D341Med (cell line): ENCODE measurements at regions not wholly inside any gene's neighbourhood (a gene's known extent, or its start where the extent isn't known, plus 50 kb on each side); places are given as distances from the start of the nearest gene placed in this dataset.

Source experiments
- DNase-seq: peaks from one replicate; pipeline ENCODE4 v3.0.0; 2012; ENCODE audit warnings: low spot score

DNA sequence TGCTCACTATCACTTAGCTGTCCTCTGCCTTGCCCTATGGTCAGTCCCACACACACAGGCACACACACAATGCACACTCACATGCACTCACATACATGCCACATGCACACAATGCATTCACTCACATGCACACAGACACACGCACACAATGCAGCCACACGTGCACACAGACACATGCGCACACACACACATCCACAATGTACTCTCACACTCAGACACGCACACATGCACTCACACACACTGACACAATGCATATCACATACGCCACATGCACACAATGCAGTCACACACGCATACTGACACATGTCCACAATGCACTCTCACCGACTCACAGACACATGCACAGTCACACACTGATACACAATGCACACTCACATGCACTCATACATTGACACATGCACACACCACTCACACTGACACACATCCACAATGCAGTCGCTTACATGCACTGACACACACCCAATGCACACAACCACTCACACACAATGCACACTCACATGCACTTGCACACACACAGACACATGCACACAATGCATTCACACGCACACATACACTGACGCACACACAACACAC, 99.7 kb downstream of the ENGASE start:
- no peak for DNase-seq

DNA sequence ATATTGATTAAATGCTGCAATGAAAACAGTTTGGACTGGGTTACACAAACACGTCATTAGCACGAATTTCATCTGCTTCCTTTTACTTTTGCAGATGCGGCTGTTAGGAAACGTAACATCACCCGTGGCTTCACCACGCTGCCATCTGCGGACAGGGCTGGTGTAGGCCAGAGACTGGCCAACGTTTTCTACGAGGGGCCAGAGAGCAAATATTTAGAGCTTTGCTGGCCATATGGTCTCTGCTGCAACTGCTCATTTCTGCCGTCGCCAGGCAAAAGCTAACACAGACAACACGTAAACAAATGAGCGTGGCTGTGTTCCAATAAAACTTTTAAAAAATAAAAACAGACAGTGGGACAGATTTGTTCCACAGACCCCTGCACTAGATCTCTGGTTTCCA, 96.6 kb downstream of the ENGASE start:
- DNase-seq = no peak

DNA sequence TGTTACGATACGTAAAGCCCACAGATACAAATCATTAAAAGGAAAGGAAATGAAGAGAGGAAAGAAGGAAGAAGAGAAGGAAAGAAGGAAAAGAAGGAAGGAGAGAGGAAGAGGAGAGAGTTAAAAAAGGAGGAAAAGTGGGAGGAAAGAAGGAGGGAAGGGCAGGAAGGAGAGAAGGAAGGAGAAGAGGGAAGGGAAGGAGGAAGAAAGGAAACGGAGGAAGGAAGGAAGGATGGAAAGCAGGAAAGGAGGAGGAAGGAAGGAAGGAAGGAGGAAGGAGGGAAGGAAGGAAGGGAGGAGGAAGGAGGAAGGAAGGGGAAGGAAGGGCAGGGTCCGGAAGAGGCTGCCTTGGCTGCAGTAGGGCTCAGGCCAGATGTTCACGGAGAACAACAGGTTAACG, 95.2 kb downstream of the ENGASE start:
- no peak for DNase-seq

DNA sequence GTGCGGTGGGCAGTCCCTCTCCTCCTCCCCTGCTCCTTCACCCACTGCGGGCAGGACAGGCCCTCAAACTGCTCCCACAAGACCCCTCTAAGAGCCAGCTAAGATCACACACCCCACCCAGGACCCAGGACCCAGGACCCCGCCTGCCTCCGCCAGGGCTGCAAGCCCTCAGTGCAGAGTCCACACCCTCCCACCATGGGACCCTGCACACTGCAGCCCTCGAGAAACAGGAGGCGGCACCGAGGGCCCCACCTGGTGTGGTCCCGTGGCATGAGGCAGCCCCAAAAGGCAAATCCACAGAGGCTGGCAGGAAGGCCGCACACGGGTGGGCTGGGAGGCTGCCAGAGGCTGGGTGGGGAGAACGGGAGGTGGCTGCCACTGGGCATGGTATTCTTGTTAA, 94.7 kb downstream of the ENGASE start:
- DNase-seq = no peak

DNA sequence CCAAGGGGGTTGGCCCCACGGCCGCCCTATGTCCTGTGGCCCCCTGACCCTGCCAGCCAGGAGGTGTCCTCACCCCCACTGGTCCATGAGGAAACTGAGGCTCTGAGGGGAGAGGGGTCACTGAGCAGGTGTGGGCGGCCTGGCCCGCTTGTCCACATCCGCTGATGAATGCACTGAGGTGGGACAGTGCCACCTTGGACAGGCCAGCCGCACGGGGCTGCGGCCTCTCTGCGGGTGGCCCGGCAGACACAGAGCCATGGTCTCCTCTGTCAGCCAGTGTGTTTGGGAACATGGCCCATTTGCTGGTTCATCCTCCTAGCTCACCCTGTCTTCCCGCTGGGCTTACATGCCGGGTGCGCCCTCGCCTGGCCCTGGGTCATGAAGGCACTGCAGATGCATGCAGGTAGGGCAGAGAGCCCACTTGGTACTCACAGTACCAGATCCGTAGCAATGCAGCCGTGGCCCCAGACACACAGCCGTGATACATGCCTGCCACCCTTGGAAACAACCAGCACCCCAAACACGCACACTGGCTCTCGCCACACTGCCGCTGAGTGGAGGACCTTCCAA, 93.9 kb downstream of the ENGASE start:
- no peak for DNase-seq

DNA sequence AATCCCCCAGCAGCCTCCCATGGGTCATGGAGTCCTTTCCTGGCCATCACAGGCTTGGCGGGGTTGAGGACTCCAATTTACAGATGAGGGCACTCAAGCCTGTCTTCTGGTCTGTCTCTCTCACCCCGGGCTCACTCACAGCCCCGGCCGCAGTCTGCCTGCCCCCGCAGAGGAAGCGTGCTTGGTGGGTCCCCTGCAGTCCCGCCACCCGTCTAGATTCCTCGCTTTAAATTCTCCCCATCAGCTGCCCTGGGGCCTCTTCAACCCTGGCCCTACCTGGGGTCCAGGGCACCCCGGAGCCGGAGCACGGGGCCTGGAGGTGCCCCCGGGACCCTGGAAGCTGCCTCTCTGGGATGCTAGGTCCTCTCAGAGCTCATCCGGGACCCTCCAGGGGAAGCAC, 92.9 kb downstream of the ENGASE start:
- no peak for DNase-seq

DNA sequence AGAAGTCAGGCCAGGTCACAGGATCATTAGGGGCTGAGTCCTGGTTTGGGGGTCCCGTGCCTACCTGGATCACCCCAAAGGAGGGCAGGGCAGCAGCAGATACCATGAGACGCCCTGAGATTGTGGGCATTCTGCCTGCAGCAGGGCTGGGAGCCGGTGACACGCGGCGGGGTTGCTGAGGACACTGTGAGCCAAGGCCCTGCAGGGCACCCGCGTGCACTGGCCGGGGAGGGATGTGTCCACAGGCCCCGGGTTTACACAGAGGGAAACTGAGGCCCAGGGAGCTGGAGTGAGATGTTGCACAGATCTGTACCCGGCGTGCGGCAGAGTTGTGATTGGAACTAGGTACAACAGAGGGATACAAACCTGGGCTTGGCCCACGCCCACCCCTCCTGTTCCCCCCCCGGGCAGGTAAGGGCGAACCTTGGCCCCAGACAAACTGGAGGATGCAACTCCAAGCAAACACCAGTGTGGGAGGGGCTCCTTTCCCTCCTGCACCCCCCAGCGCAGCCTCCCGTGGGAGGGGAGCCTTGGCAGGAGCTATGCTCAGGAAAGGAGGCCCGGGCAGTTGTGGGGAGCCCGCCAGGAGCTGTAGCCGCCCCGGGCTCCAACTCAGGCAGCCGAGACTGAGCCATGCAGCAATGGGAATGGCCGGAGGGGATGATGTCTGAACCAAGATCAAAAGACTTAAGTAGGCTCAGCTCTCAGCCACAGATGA, 91.3 kb downstream of the ENGASE start:
- DNase-seq = no peak

DNA sequence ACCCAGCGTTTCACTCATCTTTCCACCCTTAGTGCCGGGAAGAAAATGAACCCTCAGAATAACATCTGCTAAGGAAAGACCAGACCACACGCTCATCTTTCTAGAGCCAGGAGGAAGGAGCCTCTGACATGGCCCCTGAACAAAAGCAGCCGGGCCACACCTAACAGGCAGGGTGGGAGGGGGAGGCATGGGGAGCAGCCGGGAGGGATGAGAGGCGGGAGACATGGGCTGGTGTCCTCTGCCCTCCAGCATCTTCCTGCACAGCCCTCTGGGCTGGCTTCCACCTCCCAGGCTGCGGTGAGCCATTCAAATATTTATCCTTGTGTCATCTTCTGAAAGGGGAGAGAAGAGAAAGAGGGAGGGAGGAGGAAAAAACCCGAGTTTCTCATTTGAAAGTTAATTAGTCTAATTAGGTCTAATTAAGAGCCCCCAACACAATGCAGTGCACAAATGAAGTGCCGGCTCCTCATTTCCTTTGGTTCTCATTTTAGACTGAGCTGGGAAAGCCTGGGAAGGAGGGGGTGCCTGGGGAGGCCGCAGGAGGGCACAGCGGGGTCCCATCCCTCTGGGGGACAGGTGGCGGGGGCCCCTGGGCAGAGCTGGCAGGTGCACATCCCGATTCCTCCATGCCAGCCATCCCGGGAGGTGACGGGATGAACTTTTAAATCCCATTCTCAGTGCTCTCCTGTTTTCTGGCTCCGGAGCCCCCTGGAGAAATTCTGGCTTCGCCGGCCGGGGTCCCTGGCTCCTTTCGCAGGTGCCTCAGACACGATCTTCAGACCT, 90.5 kb downstream of the ENGASE start:
- no peak for DNase-seq

DNA sequence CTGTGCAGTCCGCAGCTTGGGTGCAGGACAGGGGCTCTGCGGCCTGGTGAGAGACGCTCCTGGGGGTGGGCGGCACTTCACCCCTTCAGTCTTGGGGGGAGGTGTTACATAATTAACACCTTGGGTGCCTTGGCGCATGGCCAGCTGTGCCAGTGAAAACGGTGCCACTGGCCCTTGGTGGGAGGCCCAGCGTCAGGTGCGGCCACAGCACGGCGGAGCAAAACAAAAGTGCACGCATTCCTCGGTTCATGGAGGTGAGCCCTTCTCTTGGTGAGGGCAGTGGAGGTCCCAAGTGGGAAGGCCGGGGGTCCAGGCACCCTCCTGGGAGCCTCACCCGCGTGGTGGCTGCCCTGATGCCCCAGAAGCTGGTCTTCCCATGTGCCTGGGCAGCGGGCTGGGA, 89.8 kb downstream of the ENGASE start:
- no peak for DNase-seq

DNA sequence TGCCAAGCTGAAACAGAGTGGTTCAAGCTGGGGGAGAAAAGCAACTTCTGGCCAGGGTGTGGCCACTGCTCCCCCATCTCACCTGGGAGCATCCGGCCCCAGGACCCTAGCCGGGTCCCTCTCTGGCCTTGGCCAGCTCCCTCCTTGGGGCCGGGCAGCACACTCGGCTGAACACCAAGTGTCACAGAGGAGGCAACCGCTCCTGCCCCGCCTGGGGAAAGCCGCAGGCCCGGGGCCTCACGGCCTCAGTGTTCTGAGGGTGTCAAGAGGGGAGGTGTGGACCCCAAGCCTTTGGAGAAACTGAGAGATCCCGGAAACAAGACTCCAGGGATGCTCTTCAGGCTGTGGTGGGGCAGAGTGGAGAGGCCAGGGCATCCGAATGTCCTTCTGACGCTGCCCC, 88.4 kb downstream of the ENGASE start:
- DNase-seq = no peak

DNA sequence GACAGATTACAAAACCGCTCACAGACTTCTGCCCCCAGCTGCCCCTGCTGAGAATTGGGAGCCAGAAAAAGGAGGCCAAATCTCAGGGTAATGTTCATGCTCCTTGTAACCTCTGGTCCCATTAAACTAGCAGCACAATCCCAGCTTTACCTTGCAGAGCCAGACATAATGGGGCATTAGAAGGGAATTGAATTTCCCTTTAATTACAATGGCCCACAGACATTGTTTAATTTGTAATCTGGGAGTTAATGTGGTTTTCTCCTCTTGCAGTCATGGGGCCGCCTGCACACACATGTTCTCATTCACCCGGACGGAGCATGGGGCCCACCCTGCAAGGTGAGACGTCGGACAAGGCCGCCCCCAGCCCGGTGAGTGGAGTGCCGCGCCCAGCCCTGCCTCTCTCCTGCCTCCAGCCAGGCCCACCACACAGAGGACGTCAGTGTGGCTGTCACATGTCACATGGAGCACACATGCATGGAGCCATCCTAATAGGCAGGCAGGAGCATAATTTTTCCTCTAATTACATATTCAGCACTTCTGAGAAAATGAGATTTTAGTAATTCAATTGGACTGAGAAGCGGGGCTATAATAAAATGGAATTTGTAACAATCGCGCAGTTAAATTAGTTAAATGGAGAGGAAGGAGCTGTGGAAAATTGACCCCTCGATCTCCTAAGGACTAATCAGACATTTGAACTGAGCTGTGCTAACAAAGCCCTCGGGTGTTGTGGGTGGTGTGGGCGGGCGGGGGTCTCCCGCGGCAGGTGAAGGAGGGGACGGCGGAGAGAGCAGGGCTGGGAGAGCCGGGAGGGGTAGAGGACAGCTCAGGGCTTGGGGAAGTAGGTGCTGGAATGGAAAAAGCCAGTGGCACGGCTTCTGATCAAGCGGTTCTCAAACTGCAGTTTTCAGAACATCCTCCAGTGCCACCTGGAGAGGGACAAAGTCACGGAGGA, 87.7 kb downstream of the ENGASE start:
- no peak for DNase-seq

DNA sequence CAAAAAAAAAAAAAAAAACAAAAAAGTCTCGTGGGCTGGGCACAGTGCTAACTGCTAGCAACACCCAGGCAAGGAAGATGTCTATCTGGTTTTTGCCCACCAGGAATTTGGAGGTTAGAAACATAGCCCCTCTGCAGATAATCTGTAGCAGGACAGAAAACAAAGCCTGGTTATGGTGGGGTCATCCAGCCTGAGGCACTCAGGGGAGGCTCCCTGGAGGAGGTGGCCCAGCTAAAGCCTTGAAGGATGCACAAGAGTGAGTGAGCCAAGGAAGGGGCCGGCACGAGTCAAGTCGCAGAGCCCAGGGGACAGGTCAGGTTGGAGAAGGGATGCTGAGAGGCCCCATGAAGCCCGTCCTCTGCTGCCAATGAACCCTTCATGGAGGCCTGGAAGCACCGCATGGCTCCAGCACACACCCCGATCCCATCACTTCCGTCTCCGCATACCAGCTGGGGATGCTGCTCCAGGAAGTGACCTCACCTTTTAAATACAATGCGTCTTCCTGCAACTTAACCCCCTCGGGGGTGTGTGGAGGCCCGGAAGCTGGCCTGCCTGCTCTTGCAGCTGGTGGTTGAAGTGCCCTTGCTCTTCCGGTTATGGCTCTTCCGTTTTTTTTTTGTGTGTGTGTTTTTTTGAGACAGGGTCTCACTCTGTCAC, 86.5 kb downstream of the ENGASE start:
- DNase-seq = no peak

DNA sequence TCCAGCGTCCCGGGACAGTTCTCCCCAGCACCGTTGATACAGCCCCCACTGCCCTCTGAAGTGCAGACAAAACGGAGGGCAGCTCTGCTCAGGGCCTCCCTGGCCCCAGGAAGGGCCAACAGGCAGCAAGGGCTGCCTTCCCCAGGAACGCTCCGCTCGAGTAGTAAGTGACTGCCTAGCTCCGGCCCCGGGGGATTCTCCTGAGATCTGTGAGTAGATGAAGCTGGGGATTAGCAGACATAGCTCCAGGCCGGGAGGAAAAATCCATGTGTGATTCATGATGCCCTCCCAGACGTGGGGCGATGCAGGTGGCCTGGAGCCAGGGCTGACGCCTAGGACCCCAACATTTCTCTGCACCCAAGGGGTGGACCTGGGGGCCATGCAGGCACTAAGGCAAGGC, 85.3 kb downstream of the ENGASE start:
- DNase-seq = peak; percentile 86

DNA sequence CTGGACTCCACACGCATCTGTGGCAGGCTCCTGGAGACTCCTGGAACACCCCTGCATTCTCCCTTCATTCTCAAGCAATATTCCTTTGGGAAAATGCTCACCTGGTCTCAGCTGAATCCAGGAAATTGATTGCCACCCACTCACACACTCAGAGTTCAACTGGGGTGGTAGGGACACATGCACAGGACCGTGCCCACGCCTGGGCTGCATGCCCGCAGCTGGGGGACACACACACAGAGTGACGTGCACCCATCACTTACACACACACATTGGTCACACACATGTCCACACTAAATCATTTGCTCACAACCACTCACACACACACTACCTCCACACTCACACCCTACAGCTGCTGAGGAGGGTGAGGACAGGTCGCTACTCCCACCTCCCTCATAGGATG, 84.8 kb downstream of the ENGASE start:
- DNase-seq = no peak

DNA sequence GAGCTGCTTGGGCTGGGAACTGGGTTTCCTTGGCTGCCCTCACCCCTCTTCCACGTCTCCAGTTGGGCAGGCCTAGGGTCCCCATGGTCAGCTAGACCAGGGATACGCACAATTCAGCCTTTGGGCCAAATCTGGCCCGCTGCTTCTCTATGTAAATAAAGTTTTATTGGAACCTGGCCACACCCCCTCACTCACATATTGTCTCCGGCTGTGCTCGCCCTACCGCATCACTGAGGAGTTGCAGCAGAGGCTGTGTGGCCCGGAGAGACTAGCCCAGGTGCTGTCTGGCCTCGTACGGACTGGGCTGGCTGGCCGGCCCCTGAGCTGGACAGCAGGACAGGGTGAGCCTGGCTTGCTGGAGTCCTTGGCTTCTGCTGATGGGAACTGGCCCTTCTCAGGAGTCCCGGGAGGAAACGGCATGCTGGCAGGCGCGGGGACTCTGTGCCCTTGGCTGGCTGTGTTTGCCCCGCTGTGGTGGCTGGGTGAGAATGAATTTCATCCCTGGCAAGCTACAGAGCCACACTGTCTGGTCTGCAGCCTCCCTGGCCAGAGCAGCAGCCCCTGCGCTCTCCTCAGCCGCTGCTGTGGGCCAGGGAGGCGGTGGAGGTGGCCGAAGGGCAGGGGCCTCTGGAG, 82.0 kb downstream of the ENGASE start:
- DNase-seq = no peak

DNA sequence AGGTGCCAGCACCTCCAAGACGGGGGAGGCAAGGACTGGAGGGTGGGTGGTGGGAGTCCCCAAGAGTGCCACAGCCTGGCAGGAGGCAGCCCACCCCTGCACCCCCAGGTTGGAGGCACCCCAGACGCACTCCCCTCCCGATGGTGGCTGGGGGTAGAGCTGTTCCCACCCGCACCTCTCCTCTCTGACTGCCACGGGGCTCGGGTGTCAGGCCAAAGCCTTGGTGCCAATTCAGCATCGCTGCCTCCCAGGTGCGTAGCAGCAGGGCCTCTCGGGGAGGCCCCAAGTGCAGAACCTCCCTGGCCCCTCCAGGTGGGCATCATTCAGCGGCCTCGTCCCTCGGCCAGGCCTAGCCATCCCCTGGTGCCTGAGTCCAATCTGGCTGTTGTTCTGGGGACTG, 81.1 kb downstream of the ENGASE start:
- no peak for DNase-seq

DNA sequence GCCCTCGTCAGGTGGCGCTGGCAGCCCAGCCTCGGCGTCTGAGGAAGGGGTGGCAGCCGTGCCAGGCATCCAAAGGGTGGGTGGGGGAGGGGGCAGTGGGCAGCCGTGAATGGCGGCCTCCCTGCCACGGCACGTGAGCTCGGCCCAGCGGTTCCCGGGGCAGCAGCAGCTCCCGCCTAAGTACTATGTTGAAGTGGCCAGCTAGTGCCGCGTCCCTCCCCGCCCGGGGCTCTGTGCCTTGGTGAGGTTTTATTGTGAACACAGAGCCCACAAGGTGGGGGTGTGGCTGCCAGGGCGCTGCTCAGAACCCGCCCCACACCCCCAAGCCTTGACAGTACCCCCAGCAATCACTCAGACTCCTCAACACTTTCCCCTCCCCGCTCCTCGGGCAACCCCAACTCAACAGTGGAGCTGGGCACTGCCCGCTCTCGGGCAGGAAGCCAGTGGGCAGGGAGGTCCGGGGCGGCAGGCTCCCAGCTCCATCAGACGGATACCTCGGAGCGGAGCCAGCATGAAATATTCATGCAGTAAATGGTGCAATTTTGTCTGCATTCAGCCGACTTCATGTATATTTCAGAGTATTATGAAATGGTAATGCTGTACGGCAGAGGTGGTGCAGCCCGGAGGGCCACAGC, 80.4 kb downstream of the ENGASE start:
- DNase-seq = no peak

DNA sequence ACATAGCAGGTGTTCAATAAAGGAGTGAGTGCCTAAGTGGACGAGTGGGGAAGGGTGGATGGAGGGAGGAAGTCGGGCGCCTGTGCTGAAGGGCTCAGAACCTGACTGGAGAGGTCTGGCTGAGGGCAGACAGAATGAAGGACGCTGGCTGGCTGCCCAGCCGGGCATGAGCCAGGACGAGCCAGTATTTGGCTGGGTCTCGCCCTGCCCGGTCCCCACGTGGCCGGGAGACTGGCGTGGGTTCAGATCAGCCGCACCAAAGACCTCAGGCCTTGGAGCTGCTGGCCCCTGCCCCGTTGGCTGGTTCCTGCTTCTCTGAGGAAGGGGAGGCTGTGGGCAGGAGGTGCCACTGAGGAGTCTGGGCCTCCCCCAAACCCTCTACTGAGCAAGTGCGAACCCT, 79.8 kb downstream of the ENGASE start:
- DNase-seq = no peak

DNA sequence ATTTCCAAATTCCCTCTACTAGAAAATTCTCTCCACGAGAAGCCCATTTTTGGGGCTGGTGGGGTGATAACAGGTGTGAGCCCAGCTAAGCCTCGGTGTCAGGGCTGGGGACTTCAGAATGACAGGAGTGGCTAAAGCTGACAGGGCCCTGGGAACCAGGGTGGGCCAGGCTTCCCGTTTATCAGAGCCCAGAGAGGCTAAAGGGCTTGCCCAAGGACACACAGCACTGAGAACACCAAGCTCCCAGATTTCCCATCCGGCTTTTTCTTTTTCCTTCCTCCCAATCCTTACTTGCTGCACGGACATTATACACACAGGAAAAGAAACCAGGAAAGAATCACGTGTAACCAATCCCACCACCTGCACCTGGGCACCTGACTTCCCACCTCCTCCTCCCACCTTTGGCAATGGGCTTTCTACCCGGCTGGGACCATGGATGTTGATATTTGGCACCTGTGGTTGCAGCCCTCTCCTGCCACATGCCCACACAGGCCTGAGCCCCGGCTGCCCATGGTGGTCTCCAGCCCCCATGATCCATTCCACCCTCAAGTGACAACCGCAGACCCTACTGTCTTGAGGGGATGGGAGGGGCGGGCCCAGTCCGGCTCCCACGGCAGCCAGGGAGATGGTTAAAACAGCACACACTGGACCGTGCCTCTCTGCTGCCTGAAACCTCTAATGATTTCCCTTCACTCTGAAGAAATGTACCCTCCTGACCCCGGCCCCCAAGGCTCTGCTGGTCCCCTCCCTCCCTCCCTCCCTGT, 78.9 kb downstream of the ENGASE start:
- DNase-seq = no peak

DNA sequence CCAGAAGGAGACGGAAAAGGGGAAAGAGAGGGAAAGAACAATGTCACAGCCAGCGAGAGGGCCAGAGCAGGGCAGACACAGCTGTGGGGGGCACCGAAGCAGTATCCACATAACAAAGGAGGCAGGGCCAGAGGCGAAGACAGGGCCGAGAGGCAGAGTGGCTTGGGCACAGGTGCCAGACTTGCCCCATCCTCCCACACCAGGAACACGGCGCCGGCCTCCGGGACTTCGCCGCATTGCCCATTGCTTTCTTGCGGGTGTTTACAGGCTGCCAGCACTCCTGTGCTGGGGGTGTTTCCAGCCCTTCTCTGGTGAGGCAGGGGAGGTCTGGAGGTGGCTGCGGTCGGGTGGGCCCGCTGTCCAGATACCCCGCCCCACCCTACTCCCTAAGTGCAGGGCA, 78.0 kb downstream of the ENGASE start:
- DNase-seq = no peak
